HG02885 (cell line): ENCODE measurements at regions not wholly inside any gene's neighbourhood (a gene's known extent, or its start where the extent isn't known, plus 50 kb on each side); places are given as distances from the start of the nearest gene placed in this dataset.
"Not testable (repeated sequence)": the region's sequence is repeated elsewhere in the genome, so short reads cannot be mapped to it uniquely, and the experiment has no call there.

Experiments used
- ATAC-seq: cut with Tn5 transposase; IDR thresholded peaks from one replicate; pipeline ENCODE4 v1.9.1; 2021; ENCODE audit warnings: mild to moderate bottlenecking; ENCODE audit not compliant: unreplicated experiment, poor library complexity

DNA sequence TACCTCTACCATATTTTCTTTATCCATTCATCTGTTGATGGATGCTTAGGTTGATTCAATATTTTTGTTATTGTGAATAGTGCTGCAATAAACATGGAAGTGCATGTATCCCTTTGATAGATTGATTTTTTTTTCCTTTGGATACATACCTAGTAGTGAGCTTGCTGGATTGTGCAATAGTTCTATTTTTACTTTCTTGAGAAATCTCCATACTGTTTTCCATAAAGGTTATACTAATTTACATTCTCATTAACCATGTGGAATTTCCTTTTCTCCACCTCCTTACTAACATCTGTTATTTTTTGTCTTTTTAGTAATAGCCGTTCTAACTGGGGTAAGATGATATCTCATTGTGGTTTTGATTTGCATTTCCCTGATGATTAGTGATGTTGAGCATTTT is 124.6 kb upstream of the TOX3 start:
- no peak for ATAC-seq

DNA sequence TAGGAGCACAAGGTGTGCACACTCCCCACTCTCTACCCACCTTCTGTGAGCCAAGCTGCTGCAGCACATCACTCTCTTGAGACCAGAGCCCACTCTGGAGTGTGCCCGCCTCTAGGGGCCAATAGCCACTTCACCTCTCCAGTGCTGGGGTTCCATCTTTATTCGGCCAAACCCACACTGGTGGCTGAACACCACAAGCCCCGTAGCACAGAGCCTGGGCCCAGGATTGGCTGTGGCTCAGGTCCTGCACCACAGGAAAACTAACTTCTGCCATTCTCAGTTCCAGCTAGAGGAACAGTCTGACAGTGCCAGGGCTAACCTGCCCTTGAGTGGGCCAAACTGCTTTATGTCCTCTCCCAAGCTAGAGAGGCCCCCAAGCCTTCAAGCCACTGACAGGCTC is 111.0 kb upstream of the TOX3 start:
- no peak for ATAC-seq

DNA sequence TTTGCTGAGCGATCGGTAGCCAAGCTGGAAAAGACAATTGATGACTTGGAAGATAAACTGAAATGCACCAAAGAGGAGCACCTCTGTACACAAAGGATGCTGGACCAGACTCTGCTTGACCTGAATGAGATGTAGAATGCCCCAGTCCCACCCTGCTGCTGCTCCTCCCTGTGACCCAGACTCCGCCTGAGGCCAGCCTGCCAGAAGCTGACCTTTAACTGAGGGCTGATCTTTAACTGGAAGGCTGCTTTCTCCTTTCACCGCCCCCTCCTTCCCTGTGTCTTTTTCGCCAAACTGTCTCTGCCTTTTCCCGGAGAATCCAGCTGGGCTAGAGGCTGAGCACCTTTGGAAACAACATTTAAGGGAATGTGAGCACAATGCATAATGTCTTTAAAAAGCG is 109.0 kb upstream of the TOX3 start:
- not testable (repeated sequence) for ATAC-seq

DNA sequence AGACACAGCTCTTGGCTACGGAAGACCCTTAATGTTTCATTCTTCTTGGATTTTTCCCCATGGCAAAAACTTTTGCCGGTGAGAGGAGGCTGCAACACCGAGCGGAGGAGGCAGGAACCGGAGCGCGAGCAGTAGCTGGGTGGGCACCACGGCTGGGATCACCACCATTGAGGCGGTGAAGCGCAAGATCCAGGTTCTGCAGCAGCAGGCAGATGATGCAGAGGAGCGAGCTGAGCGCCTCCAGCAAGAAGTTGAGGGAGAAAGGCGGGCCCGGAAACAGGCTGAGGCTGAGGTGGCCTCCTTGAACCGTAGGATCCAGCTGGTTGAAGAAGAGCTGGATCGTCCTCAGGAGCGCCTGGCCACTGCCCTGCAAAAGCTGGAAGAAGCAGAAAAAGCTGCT is 108.2 kb upstream of the TOX3 start:
- not testable (repeated sequence) for ATAC-seq

DNA sequence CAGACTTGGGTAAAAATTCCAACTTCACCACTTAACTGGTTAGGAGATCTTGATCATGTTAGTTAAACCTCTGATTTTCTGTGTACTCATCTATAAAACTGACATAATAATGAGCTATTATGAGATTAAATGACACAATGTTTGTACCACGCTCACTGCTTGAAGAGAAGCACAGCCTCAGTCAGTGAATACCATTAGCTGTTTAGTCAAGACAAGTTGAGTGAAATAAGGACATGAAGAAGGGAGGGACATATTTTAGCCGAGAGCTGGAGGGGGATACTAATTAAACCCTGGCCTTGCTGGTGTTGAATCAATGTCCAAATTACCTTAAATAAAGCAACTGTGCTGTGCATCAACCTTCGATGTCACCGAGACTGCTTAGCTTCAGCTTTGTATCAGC is 105.1 kb upstream of the TOX3 start:
- ATAC-seq = no peak

DNA sequence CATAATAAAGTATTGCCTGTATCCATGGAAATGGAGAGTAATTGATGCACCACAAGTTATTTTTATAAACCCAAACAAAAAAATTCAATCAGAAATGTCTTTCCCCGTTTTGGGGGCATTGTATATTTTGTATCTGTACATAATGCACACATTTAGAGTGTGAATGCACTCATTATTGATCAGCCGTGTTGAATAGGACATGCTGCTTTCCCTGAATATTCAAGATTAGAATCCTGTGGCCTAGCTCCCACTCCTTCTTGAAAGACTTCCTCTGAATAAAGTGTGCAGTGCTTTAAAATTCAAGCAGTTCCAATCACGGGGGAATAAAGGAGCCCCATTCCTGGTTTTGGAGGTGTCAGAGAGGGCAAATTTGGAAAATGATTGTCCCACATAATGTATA is 103.8 kb upstream of the TOX3 start:
- no peak for ATAC-seq

DNA sequence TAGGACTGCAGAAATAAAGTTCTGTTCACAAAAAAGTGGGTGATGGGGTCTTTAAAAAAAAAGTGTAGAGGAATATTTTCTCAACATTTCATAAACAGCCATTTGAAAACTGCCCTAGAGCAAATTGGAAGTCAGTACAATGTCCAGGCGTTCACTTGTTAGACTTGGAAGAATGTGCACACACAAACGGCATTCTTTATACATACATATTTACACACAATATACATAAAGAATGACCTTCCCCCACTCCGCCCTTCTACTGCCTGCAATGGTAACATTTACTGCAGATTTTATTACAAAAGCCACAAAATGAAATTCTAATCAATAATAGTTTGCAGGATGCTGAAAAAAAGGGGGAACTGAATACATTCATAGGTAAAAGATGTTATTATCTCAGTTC is 103.4 kb upstream of the TOX3 start:
- no peak for ATAC-seq

DNA sequence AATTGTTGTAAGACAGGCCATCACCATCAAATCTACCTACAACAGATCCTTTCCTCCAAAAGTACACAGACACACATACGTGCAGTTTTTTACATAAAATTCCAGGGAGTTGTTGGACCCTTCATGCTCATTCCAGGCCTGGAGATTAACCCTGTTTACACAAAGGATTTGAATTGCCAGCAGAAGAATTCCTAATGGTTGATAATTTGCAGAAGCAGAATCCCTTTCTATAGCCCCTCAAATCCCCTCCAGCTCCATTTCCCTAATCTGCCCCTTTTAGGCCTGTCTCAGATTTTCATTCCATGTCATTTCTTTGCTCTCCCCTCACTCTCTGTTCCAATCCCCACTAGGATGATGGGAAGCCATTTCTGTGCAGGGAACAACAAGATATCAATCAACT is 102.9 kb upstream of the TOX3 start:
- no peak for ATAC-seq

DNA sequence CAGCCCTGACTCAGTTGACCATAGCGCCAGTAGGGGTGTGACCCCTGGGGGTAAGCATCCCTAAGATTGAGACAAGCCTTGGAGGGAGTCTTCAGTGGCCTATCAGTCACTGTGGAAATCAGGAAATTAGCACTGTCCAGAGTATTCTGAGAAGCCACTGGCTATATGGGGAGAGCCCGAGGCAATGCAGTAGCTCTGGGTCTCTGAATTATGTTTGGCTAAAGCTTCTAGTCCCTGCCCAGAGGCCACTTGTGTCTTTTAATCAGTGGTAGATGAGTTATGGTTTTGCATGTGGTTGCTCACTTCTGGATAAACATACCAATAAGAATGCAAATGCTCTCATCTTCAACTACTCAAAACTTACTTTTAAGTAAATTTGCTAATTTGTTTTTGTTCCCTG is 100.6 kb upstream of the TOX3 start:
- no peak for ATAC-seq

DNA sequence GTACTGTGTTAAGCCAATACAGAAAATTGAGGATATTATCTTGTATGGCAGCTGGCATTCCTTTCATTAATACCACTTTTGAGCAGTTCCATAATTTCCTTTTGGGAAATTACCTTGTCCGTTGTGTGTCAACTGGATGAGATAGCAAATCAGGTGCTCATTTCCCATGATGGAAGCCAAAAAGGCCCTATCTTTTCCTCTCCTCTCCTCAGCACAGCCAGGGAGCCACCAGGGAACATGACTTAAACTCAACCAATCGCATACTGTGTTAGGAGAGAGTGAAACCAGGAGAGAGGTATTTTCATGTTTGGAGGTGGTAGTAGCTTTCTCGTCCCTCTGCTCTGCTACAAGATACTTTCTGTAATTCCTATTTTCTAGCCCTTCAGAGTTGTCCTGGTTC is 96.1 kb upstream of the TOX3 start:
- no peak for ATAC-seq

DNA sequence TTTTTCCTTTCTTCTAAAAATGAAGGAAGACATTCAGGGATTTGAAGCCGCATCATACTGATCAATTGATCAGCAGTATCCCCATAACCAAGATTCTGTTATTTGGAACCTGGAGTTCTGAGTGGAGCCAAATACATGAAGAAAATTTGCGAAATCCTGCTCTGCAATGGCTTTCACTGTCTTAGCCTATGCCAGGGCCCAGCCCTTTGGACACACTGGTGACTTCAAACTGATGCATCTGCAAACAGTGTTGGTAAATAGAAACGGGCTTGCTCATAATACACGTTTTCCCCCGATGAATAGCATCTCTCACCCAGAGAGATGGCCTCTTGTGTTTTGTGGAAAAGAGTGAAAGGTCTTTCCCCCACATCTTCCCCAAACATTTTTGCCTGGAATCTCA is 87.6 kb upstream of the TOX3 start:
- ATAC-seq = no peak

DNA sequence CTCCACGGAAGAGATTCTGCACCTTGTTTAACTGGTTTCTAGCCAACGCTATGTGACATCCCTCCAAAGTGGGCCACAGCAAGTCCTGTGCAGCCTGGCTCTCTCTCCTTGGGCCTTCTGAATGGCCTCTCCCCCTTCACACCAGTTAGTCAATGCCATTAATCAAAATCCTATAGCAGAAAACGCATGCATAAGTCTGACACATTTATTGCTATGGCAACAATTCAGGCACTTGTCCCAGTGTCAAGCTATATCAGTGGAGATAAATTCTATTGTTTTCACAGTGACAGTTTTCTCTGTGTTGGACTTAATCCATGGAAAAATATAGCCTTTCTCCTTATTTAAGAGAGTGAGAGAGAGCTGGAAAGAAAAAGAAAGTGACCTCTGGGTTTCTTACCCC is 87.2 kb upstream of the TOX3 start:
- ATAC-seq = no peak

DNA sequence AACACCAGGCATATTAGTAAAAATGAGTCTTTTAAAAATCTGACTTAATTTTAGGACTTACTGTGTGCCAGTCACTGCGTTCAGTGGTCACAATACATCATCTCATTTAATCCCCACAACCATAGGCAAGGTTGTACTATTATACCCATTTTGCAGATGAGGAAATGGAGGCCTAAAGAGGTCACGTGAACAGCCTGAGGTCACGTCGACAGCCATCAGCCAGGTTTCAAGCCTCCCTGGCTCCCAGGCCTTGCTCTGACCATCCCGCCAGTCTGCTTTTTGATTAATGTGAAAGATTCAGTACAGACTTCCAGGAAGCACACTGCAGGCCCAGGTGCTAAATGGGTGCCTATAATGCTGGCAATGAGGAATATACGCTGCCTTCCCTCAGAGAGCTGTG is 86.3 kb upstream of the TOX3 start:
- no peak for ATAC-seq

DNA sequence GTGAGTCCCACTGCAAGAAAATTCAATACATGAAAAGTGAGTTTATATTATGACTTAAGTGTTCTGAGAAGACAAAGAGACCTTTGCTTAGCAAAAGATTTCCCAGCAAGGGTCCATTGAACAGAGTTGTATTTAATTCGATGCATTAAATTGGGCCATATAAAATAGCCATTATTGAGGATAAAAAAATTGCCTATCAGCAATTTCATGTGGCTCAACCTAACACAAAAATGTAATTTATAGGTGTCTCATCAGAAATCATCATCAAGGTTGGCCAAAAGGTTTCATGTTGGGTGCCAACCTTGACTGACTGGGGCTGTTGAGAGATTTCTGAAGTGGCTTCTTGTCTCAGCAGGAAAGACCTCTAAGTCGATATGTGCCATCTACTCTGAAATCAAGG is 84.8 kb upstream of the TOX3 start:
- ATAC-seq = no peak

DNA sequence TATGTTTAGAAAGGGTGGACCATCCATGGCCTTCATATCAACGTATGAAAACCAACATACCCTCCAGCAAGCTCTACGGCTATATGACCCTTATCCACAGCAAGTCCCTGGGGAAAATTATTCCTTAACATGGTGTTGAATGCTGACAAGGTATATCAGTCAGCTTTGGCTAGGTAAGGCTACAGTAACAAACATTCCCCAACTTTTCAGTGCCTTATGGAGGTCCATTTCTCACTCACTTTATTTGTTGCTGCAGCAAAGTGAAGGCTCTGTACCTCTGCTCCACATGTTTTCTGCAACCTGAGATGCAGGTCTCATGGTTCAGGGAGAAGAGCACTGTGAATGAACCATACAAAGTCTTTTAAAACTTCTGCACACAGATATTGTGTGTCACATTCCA is 83.8 kb upstream of the TOX3 start:
- no peak for ATAC-seq

DNA sequence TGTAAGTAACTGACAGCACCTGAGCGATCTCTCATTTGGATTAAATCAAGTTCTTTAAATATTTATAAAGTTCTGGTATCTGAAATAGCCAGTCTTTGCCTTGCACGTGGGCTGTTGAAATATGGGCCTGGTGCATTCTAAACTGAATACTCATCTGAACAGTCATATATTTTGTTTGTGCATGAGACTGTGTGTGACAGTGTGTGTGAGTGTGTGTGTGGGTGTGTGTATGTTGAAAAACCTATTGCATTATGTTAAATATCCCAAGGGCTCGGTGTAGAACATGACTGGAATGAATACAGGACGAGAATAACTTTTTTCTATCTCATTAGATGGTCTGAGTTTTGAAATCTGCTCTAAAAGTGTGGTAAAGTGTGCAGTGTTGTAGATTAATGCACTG is 82.4 kb upstream of the TOX3 start:
- ATAC-seq = no peak

DNA sequence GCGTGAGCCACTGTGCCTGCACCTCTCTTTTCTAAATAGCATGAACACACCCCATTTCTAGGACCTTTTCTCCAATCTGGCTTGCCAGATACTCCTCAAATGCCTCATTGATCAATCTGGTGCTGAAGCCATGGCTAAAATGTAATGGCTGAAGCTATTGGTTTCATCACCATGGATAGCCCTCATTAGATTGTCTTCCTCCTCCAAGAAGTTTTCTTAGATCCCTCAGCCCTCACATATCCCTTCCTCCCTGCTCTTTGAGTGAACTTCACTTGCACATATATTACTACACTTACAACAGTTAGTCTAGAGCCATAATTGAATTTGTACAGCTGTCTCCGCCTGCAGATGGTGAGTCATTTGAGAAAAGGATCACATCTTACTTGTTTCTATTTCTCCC is 77.9 kb upstream of the TOX3 start:
- no peak for ATAC-seq

DNA sequence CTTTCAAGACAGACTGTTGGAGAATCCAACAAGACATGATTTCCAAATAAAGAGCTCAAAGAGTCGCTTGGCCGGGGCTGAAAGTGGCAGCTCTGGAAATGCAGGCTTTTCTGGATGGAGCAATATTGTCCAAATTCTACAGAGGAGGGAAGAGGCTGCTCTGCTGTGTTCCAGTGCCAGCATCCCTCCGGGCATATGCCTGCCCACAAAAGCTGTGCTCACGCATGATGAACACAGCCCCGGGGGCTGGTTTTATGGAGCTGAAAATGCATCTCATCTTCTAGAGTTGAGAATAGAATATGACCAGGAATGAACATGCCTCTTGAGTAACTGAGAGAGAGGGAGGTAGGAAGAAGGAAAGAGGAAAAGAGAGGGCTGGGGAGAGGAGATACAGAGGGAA is 74.7 kb upstream of the TOX3 start:
- no peak for ATAC-seq

DNA sequence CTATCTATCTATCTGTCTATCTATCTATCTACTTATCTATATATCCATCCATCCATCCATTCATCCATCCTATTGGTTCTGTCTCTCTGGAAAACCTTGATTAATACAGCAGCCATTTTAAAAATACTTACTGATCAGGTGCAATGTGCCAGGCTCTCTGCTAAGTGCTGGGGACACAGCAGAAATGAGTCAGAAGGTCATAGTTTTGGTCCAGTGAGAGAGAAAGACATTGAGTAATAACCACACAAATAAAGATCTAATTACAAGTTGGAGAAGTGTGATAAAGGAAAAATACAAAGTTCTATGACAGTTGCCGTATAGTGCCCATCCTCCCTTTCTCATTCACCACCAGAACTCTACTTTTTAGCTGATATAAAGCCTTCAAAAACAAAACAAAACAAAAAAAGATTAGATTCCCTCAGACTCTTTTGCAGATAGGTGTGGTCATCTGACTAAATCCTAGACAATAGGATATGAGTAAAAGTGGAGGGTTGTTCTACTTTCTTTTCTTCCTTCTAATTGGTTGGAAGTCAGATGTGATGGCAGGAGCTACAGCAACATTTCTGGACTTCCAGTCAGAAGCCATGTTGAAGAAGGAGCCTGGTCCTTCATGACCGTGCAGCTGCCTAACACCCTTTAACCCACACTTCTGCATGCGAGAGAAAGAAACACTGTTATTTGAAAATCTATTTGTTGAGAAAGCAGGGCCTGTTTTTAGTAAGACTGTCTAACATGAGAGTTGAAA is 72.0 kb upstream of the TOX3 start:
- no peak for ATAC-seq

DNA sequence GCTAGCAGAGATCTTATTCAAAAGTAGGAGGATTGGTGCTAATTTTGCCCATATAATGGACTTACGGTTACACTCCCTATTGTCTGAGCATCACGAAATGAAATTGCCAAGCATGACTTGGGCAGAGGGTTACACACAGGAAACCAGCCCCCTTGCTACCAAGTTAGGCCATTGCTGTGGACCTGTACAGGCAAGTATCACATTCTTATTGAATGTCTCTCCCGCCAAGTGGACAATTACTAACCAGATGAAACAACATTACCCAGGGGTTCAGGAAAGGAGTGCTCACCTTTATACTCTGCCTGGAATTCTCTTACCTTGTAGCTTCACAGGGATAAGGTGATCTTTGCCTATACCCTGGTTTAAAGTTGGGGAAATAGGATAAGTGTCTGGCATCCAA is 70.6 kb upstream of the TOX3 start:
- no peak for ATAC-seq

DNA sequence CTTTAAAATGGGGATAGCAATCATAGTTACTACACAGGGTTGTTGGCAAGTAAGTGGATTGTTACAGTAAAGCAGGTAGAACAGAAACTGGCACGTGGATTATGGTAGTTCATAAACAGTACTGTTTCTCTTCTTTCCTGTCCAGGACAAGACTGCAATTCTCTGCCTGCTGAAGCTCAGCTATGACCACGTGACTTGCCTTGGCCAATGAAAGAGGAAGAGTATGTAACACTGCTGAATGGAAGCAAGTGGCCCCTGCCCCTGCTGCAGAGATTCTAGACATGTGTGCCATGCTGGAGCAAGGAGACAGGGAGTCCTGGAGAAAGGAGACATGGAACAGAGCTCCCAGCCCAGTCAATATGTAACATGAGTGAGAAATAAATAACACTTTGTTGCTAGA is 66.6 kb upstream of the TOX3 start:
- no peak for ATAC-seq

DNA sequence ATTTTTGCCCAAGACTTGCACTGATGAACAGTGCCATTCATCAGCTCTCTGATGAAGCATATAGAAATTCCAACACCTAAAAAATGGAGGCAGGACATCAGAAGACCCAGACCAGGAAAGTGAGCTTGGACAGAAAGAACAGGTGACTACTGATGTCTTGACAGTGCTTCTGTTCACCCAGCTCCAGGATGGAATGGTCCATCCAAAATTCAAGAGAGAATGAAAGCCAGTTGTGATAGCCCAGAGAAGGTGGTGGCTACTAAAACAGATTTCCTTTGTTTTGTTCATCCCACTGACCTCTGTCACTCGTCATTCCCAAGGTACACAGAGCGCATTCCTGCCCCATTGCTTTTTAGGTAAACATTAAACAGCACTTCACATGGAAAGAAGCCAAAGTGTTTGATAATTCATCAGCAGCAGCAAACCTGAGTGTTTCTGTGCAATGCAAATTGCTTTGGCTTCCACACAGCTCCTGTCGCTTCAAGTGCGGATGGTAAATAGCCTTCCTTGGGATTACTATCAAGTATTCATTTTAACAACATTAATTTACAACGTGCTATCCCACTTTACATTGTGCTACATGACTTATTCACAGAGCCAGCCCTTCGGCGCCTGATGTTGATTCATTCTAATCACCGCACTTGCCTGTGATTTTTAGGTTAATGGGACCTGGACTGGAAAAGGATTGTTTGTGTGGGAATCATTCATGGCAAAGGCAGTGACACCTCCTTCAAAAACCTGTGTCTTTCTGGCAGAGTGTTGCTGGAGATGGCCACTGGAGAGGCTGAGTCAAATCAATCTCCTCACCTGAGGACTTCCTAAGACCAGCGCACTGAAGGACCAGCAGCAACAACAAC is 65.1 kb upstream of the TOX3 start:
- ATAC-seq = no peak
